Heart left ventricle (tissue), 16 donors: ENCODE measurements at regions not wholly inside any gene's neighbourhood (a gene's known extent, or its start where the extent isn't known, plus 50 kb on each side); places are given as distances from the start of the nearest gene placed in this dataset.

ENCODE experiments used
- ATAC-seq, 4 donors: fragments of 200-7000 bp; cut with Tn5 transposase; one replicate each; pipeline ENCODE4 v1.9.1; 2020 to 2022; ENCODE audit warnings: moderate library complexity in 4 of 4, mild to moderate bottlenecking in 3 of 4, moderate number of reproducible peaks in 1 of 4
- DNase-seq, 5 donors: peaks; one replicate each; pipeline ENCODE4 v3.0.0-alpha.2; 2020
- H3K27ac ChIP-seq, 12 donors: fragments of 200-600 bp; sonication (generic) in 4 of 12; one replicate each; pipeline versions ENCODE4 v1.5.0 to v1.8.0; 2016 to 2022; ENCODE audit warnings: mild to moderate bottlenecking in 2 of 12
- H3K27me3 ChIP-seq, 9 donors: fragments of 200-600 bp; sonication (generic) in 2 of 9; one replicate each; pipeline versions ENCODE4 v1.5.1 to v1.8.0; 2016 to 2022; ENCODE audit warnings: mild to moderate bottlenecking in 3 of 9
- H3K36me3 ChIP-seq, 9 donors: fragments of 200-600 bp; sonication (generic) in 2 of 9; one replicate each; pipeline versions ENCODE4 v1.5.0 to v1.8.0; 2018 to 2022; ENCODE audit warnings: mild to moderate bottlenecking in 2 of 9
- H3K4me1 ChIP-seq, 12 donors: fragments of 200-600 bp; sonication (generic) in 4 of 12; one replicate each; pipeline versions ENCODE4 v1.5.0 to v1.8.0; 2016 to 2022; ENCODE audit warnings: mild to moderate bottlenecking in 3 of 12
- H3K4me3 ChIP-seq, 12 donors: fragments of 200-600 bp; sonication (generic) in 4 of 12; one replicate each; pipeline versions ENCODE4 v1.5.0 to v1.8.0; 2017 to 2022; ENCODE audit warnings: mild to moderate bottlenecking in 9 of 12, moderate library complexity in 4 of 12
- H3K9me3 ChIP-seq, 12 donors: fragments of 200-600 bp; sonication (generic) in 4 of 12; one replicate each; pipeline versions ENCODE4 v1.5.0 to v1.8.0; 2016 to 2022; ENCODE audit warnings: mild to moderate bottlenecking in 1 of 12
- POLR2A ChIP-seq, 2 donors: fragments of 450-650 bp; IDR thresholded peaks; one replicate each; pipeline ENCODE4 v1.6.1; 2017; ENCODE audit warnings: antibody characterized with exemption in 2 of 2, mild to moderate bottlenecking in 2 of 2, moderate library complexity in 2 of 2
- whole genome bisulfite sequencing, 4 donors: extraction: QIAGEN DNeasy Blood & Tissue Kit in 2 of 4; methylation state at CpG; one replicate each; pipeline versions ENCODE4 v1.1.5 to v1.1.7; 2013 to 2018; 5-methylcytosine and 5-hydroxymethylcytosine counted together
- intact Hi-C, 10 donors: fragments of 100-400 bp; cut with DNase I; formaldehyde crosslinking; loops; one replicate each; pipeline versions ENCODE4 v1.11.1 to v1.14.2; 2022
- TF ChIP-seq, protein P1 (sequence below), 12 donors: fragments of 200-600 bp; sonication (generic) in 4 of 12; IDR thresholded peaks; one replicate each; pipeline versions ENCODE4 v1.5.0 to v1.8.0; 2018 to 2022; ENCODE audit warnings: antibody characterized with exemption in 12 of 12, mild to moderate bottlenecking in 5 of 12
- donor health status: ischemic (EF 13 %, LVEDD 7.1; RV severe dilation, severe dysfunction).
- donor health status: healthy with polysubstance abuse.
- donor health status: DM: no; HTN: yes; CAD: no.
- donor health status: DM: no; HTN: no; CAD: no.
- donor health status: ischemic (EF 25% LVEDD 6.9; RV normal size, moderate dysfunction).
- donor health status: ischemic (EF 25% LVEDD 5.7; RV mildly dilated, moderate dysfunction).
- donor health status: healthy.
- donor health status: DM: yes; HTN: yes; CAD: no.
- donor health status: ischemic (EF 35%, LVEDD 5.7; RV mildly dilated, moderate dysfunction).
- donor health status: nonischemic (EF 11% LVEDD 7.7; RV severe dilation, severe dysfunction).
- donor health status: DM: yes; HTN: yes; CAD: no.
- donor health status: PGD.
- donor health status: ischemic (EF 29% LVEDD 5.4; RV normal size, mild dysfunction).
- donor health status: nonischemic (EF 23%, LVEDD 6.1; RV moderate dilation, normal function).

DNA sequence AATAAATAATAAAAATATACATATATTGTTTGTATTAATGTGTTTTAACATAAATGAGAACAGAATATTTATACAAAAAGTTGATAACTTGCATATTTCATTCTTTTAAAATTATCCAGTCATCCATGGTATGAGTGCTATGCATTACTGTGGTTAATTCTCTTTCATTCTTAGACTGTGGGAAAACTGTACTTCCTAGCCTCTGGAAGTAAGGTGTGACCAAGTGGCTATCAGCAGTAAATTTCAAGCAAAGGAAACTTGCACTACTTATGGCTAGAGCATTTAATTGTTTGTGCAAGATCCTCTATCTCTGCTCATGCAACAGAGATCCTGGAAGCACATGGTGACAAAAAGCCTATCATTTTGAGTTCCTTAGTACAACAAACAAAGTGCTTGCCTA, 1054.5 kb upstream of the PABPC4L start:
- DNase-seq (no peak), ATAC-seq (no peak)
- H3K27ac ChIP-seq = no peak overlapping the region
- no peaks in the 10 kb centered on the region for H3K36me3 ChIP-seq
- H3K4me1 ChIP-seq = no peaks in the 10 kb centered on the region
- no peak for TF ChIP-seq POLR2A (IDR thresholded peaks at IDR 0.05)
- TF ChIP-seq, protein P1, sequence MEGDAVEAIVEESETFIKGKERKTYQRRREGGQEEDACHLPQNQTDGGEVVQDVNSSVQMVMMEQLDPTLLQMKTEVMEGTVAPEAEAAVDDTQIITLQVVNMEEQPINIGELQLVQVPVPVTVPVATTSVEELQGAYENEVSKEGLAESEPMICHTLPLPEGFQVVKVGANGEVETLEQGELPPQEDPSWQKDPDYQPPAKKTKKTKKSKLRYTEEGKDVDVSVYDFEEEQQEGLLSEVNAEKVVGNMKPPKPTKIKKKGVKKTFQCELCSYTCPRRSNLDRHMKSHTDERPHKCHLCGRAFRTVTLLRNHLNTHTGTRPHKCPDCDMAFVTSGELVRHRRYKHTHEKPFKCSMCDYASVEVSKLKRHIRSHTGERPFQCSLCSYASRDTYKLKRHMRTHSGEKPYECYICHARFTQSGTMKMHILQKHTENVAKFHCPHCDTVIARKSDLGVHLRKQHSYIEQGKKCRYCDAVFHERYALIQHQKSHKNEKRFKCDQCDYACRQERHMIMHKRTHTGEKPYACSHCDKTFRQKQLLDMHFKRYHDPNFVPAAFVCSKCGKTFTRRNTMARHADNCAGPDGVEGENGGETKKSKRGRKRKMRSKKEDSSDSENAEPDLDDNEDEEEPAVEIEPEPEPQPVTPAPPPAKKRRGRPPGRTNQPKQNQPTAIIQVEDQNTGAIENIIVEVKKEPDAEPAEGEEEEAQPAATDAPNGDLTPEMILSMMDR (IDR thresholded peaks at IDR 0.05) = no peak
- H3K27me3 ChIP-seq = no peaks in the 10 kb centered on the region
- H3K9me3 ChIP-seq = no peaks in the 10 kb centered on the region
- intact Hi-C loops = no loop called here
- no peak overlapping the region for H3K4me3 ChIP-seq

DNA sequence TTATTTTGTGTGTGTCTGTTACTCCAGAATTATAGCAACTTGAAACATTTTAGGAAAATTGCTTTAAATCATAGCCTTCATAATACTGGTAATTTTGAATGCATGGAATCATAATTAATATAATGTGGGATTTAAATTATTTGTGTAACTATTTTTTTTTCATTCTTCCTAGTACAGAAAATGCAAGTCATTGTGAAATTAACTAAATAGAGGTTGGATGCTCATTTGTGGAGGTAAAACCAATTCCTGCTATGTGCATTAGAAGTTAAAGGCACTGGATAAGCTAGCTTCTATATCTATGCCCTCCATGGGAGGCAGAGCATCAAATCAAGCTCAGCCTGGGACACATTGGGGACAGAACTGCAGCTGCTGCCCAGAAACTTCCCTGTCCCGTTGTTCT, 1048.5 kb upstream of the PABPC4L start:
- no peak for DNase-seq
- TF ChIP-seq, protein P1 (IDR thresholded peaks at IDR 0.05) = no peak
- no peak for TF ChIP-seq POLR2A (IDR thresholded peaks at IDR 0.05)
- intact Hi-C loops = no loop called here
- H3K27ac ChIP-seq = no peak overlapping the region
- H3K4me1 ChIP-seq = no peaks in the 10 kb centered on the region
- 39 to 50% (median 41%) methylated on average over 1 of the region's 1 CpG for WGBS, 4 donors
- H3K9me3 ChIP-seq = no peaks in the 10 kb centered on the region
- no peak for ATAC-seq
- H3K4me3 ChIP-seq = no peak overlapping the region
- no peaks in the 10 kb centered on the region for H3K36me3 ChIP-seq
- H3K27me3 ChIP-seq = no peaks in the 10 kb centered on the region

DNA sequence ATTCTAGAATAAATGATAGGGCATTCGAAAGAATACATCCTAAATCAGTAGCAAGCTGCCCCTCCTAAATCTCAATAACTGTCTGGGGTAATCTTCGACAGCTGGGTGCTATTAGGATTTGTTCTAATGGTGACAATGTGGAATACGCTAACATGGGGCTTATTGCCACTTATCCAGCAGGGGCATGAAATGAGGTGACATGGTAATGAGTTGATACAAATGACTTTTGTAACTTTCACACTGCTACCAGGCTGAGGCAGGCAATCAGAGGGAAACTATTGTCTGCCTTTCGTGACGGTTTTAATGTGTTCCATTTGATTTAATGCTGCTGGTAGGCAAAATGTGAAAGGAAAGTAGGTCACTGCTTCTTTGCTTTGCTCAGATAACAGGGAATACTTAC, 1047.4 kb upstream of the PABPC4L start:
- TF ChIP-seq, protein P1 (IDR thresholded peaks at IDR 0.05) = no peak
- no peak for TF ChIP-seq POLR2A (IDR thresholded peaks at IDR 0.05)
- no peak for DNase-seq
- no peaks in the 10 kb centered on the region for H3K9me3 ChIP-seq
- intact Hi-C loops = no loop called here
- no peaks in the 10 kb centered on the region for H3K36me3 ChIP-seq
- H3K27me3 ChIP-seq = no peaks in the 10 kb centered on the region
- H3K4me3 ChIP-seq = no peak overlapping the region
- 68 to 76% (median 69%) methylated on average over 5 of the region's 5 CpGs for WGBS, 4 donors
- H3K4me1 ChIP-seq = no peaks in the 10 kb centered on the region
- no peak overlapping the region for H3K27ac ChIP-seq
- ATAC-seq = no peak

DNA sequence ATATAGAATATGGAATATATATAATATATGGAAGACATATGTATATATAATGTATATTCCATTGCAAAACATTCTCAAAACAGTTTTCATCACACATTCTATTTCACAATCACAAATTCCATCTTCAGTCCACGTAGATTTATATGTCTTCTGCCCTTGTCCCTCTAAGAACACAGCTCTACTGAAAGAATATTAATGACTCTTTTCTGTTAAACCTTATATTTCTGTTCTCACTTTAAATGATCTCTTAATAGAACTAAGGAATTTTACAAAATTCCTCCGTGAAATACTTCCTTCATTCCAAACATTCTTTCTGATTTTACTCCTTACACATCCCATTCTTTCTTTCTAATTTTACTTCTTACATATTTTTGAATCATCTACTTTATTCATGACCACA, 1043.1 kb upstream of the PABPC4L start:
- Histone ChIP-seq H3K27ac (no peak overlapping the region), H3K4me1 (no peaks in the 10 kb centered on the region), H3K9me3 (no peaks in the 10 kb centered on the region), H3K36me3 (no peaks in the 10 kb centered on the region), H3K4me3 (no peak overlapping the region), H3K27me3 (no peaks in the 10 kb centered on the region)
- whole genome bisulfite sequencing, 4 donors = 49 to 64% (median 59%) methylated on average over 2 of the region's 2 CpGs
- ATAC-seq = no peak
- intact Hi-C loops = no loop called here
- TF ChIP-seq, protein P1 (IDR thresholded peaks at IDR 0.05) = no peak
- no peak for TF ChIP-seq POLR2A (IDR thresholded peaks at IDR 0.05)
- no peak for DNase-seq
